Tibial nerve (tissue), 4 donors: ENCODE measurements at regions not wholly inside any gene's neighbourhood (a gene's known extent, or its start where the extent isn't known, plus 50 kb on each side); places are given as distances from the start of the nearest gene placed in this dataset.

ENCODE experiments used
- EP300 ChIP-seq, 2 donors: sonication (generic); formaldehyde crosslinking; IDR thresholded peaks; one replicate each; pipeline ENCODE4 v1.6.1; 2017; ENCODE audit warnings: antibody characterized with exemption in 2 of 2, mild to moderate bottlenecking in 1 of 2
- POLR2A ChIP-seq, 2 donors: fragments of 450-650 bp; IDR thresholded peaks; one replicate each; pipeline ENCODE4 v1.6.1; 2017; ENCODE audit warnings: antibody characterized with exemption in 2 of 2, mild to moderate bottlenecking in 2 of 2, moderate library complexity in 2 of 2
- TF ChIP-seq, protein P1 (sequence below), 5 experiments: fragments of 200-600 bp in 3 of 5; fragments of 450-650 bp in 2 of 5; sonication (generic) in 3 of 5; IDR thresholded peaks; one replicate each; pipeline ENCODE4 v1.5.1; 2016 to 2019; ENCODE audit warnings: antibody characterized with exemption in 5 of 5, mild to moderate bottlenecking in 3 of 5, moderate library complexity in 2 of 5

DNA sequence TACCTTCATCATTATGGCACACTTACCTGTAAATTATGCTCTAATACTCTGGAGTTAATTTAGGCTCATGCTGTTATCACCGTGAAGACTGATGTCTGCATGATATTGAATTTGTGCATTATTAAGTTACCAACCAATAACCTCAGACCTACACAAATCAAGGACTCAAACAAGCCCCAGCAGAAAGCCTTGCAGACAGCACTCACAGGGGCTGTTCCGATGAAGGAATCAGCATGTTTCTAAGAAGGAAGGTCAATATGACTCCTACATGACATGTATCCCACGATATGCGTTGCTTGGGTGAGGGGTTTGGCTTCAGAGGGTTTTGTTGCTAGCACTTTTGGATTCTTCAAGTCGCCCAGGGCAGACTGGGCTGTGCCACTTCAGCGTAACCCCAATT, 1071.2 kb upstream of the SLC10A2 start:
- TF ChIP-seq, protein P1, sequence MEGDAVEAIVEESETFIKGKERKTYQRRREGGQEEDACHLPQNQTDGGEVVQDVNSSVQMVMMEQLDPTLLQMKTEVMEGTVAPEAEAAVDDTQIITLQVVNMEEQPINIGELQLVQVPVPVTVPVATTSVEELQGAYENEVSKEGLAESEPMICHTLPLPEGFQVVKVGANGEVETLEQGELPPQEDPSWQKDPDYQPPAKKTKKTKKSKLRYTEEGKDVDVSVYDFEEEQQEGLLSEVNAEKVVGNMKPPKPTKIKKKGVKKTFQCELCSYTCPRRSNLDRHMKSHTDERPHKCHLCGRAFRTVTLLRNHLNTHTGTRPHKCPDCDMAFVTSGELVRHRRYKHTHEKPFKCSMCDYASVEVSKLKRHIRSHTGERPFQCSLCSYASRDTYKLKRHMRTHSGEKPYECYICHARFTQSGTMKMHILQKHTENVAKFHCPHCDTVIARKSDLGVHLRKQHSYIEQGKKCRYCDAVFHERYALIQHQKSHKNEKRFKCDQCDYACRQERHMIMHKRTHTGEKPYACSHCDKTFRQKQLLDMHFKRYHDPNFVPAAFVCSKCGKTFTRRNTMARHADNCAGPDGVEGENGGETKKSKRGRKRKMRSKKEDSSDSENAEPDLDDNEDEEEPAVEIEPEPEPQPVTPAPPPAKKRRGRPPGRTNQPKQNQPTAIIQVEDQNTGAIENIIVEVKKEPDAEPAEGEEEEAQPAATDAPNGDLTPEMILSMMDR (IDR thresholded peaks at IDR 0.05) = no peak
- TF ChIP-seq EP300 (IDR thresholded peaks at IDR 0.05) = no peak
- TF ChIP-seq POLR2A (IDR thresholded peaks at IDR 0.05) = no peak
